VCaP (cell line): ENCODE measurements at regions not wholly inside any gene's neighbourhood (a gene's known extent, or its start where the extent isn't known, plus 50 kb on each side); places are given as distances from the start of the nearest gene placed in this dataset.

Source experiments
- H3K27ac ChIP-seq: fragments of 450-650 bp; 2 replicates; pipeline ENCODE4 v1.5.1; 2017
- CTCF ChIP-seq: fragments of 450-650 bp; conservative IDR thresholded peaks from 2 replicates; pipeline ENCODE4 v1.5.1; 2017; ENCODE audit warnings: mild to moderate bottlenecking, moderate library complexity

GRCh38 chr21:16533692-16534407, 804.1 kb downstream of the USP25 start:
- no peak for TF ChIP-seq CTCF
- H3K27ac ChIP-seq: peak overlapping the region; percentile 91

- H3K27ac ChIP-seq: peak overlapping the region; percentile 91
- TF ChIP-seq CTCF: no peak
Observed at GRCh38 chr21:16534408-16535101, 804.8 kb downstream of the USP25 start.

DNA sequence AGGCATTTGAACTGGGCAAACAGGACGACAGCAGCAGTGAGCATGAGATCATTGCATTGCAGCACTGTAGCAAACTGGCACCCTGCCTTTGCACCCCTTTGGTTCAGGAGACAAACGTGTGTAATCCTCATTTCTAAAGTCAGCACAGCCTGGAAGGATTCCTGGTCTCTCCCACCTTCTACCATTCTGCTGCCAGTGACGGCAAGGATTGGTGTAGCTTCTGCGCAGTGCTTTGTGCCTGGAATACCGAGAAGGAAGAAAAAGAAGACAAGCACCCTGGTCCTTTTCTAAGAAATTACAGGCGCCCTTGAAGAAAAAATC, 805.3 kb downstream of the USP25 start:
- peak overlapping the region; percentile 91 for H3K27ac ChIP-seq
- TF ChIP-seq CTCF: no peak

DNA sequence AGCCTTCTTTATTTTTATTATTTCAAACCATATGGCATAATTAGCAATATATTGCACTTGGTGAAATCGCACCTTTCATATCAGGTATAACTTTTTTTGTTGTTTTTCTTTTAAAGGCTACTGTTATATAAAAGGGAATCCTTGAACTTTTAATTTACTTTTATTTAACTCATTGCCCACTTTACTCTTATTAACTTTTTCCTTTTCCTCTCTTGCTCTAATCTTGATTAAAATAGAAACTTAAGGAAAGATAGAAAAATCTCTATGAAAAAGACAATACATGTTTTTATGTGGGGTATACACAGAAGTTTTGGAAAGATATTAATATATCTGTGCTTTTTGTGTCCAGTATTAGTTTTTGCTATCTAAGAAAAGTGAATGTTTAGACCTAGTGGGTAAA, 805.8 kb downstream of the USP25 start:
- TF ChIP-seq CTCF: no peak
- H3K27ac ChIP-seq: peak overlapping the region; percentile 91

- TF ChIP-seq CTCF: no peak
Observed at GRCh38 chr21:16536140-16536539, 806.4 kb downstream of the USP25 start.

GRCh38 chr21:16536643-16537434, 807.1 kb downstream of the USP25 start:
- TF ChIP-seq CTCF: no peak
- peak overlapping the region; percentile 91 for H3K27ac ChIP-seq

More at GRCh38 chr21:16536140-16536539, 806.4 kb downstream of the USP25 start:
- peak overlapping the region; percentile 91 for H3K27ac ChIP-seq

DNA sequence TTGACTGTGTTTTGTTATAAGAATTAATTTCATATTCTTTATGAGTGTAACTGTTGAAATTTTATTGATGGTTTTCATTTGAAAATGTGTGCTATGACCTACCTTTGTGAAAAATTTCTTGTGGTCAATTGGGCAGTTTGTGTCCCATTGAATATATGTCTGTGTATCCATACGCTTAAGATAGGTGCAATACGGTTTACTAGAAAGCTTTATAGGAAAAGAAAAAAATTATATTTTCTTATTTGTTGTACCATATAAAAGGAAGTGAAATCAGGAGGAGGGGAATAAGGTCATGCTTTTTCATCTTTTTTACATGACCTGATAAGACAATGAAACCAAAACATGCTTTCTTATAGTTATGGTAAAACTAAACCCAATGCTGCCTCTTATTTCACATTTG, 807.7 kb downstream of the USP25 start:
- TF ChIP-seq CTCF: no peak
- peak overlapping the region; percentile 91 for H3K27ac ChIP-seq
